Esophagus squamous epithelium (tissue), 5 donors: ENCODE measurements at regions not wholly inside any gene's neighbourhood (a gene's known extent, or its start where the extent isn't known, plus 50 kb on each side); places are given as distances from the start of the nearest gene placed in this dataset.
"Not testable (repeated sequence)": the region's sequence is repeated elsewhere in the genome, so short reads cannot be mapped to it uniquely, and the experiment has no call there.

Experiments used
- DNase-seq: peaks from one replicate; lab custom pipeline; 2025; lab: John Stamatoyannopoulos, UW
- H3K27ac ChIP-seq, 4 donors: fragments of 200-600 bp; sonication (generic); one replicate each; pipeline ENCODE4 v1.5.1; 2016 to 2019; ENCODE audit warnings: mild to moderate bottlenecking in 1 of 4
- H3K27me3 ChIP-seq, 4 donors: fragments of 200-600 bp; sonication (generic); 1 replicate in 3 of 4; 2 replicates in 1 of 4; pipeline versions ENCODE4 v1.5.1 to v1.6.0; 2017 to 2021; ENCODE audit warnings: antibody characterized with exemption in 1 of 4
- H3K36me3 ChIP-seq, 3 donors: fragments of 200-600 bp; sonication (generic); one replicate each; pipeline ENCODE4 v1.5.1; 2016 to 2019
- H3K4me1 ChIP-seq, 3 donors: fragments of 200-600 bp; sonication (generic); one replicate each; pipeline ENCODE4 v1.5.1; 2017 to 2019
- H3K4me3 ChIP-seq, 4 donors: fragments of 200-600 bp; sonication (generic); 1 replicate in 3 of 4; 2 replicates in 1 of 4; pipeline ENCODE4 v1.5.1; 2016 to 2019; ENCODE audit warnings: mild to moderate bottlenecking in 2 of 4, moderate library complexity in 1 of 4
- H3K9me3 ChIP-seq, 3 donors: fragments of 200-600 bp; sonication (generic); one replicate each; pipeline ENCODE4 v1.5.1; 2016 to 2019
- POLR2A ChIP-seq, 4 donors: fragments of 450-650 bp; IDR thresholded peaks; one replicate each; pipeline ENCODE4 v1.6.1; 2017; ENCODE audit warnings: antibody characterized with exemption in 4 of 4, mild to moderate bottlenecking in 4 of 4, moderate library complexity in 3 of 4
- WGBS, 2 donors: methylation state at CpG; one replicate each; pipeline ENCODE4 v1.1.5; 2018; 5-methylcytosine and 5-hydroxymethylcytosine counted together
- intact Hi-C: fragments of 100-400 bp; cut with DNase I; formaldehyde crosslinking; loops from one replicate; pipeline ENCODE4 v1.15.0; 2022
- TF ChIP-seq, protein P1 (sequence below), 6 experiments: fragments of 450-650 bp in 4 of 6; fragments of 200-600 bp in 2 of 6; sonication (generic) in 2 of 6; IDR thresholded peaks; one replicate each; pipeline ENCODE4 v1.5.1; 2016 to 2019; ENCODE audit warnings: antibody characterized with exemption in 6 of 6, mild to moderate bottlenecking in 4 of 6, moderate library complexity in 4 of 6
- donor health status: DM: yes; HTN: yes; CAD: no.

DNA sequence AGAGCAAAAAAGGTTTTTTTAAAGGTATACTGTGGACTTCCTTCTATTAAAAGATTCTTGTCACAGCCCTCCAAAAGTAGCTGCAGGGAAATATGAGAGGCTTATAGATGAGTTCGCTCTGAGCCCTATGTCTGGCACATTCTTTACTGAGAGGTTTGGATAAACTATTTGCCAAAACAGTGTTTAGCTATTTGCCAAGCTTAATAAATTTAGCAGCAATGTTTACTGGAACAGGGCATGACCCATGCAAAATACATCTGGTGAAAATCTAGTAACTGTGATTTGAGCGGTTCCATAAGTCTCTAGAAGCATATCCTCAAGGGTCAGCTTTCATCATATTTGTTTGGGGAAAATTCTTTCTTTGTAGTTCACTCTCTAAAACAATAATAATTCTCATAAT, 1696.7 kb upstream of the PIK3C3 start:
- TF ChIP-seq, protein P1, sequence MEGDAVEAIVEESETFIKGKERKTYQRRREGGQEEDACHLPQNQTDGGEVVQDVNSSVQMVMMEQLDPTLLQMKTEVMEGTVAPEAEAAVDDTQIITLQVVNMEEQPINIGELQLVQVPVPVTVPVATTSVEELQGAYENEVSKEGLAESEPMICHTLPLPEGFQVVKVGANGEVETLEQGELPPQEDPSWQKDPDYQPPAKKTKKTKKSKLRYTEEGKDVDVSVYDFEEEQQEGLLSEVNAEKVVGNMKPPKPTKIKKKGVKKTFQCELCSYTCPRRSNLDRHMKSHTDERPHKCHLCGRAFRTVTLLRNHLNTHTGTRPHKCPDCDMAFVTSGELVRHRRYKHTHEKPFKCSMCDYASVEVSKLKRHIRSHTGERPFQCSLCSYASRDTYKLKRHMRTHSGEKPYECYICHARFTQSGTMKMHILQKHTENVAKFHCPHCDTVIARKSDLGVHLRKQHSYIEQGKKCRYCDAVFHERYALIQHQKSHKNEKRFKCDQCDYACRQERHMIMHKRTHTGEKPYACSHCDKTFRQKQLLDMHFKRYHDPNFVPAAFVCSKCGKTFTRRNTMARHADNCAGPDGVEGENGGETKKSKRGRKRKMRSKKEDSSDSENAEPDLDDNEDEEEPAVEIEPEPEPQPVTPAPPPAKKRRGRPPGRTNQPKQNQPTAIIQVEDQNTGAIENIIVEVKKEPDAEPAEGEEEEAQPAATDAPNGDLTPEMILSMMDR (IDR thresholded peaks at IDR 0.05): no peak
- no peak for TF ChIP-seq POLR2A (IDR thresholded peaks at IDR 0.05)
- 45 to 50% methylated on average over 2 of the region's 2 CpGs for WGBS, 2 donors
- intact Hi-C loops: no loop called here
- Histone ChIP-seq H3K36me3 (no peaks in the 10 kb centered on the region), H3K4me3 (no peak overlapping the region), H3K27me3 (no peaks in the 10 kb centered on the region), H3K9me3 (no peaks in the 10 kb centered on the region), H3K27ac (no peak overlapping the region), H3K4me1 (no peaks in the 10 kb centered on the region)
- no peak for DNase-seq

DNA sequence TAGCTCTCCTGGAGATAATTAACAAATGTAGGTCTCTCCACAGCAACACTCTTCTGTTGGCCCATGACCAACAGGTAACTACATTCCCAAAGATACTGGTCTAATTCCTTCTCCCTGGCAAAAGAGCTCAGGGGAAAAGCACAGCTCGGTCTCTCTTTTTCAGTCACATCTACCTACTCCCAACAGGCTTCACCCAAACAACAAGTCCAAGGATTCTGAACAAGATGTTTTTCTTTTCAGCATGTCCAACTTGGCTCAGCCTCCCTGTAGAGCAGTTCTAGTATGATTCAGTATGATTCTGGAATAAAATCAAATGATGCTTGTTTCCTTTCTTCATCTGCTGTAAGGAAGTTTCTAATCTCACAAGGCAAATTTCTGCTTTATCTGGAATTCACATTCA, 1704.8 kb upstream of the PIK3C3 start:
- Histone ChIP-seq H3K9me3 (no peaks in the 10 kb centered on the region), H3K27ac (no peak overlapping the region), H3K4me1 (no peaks in the 10 kb centered on the region), H3K36me3 (no peaks in the 10 kb centered on the region), H3K4me3 (no peak overlapping the region), H3K27me3 (no peaks in the 10 kb centered on the region)
- TF ChIP-seq, protein P1 (IDR thresholded peaks at IDR 0.05): no peak
- TF ChIP-seq POLR2A (IDR thresholded peaks at IDR 0.05): no peak
- intact Hi-C loops: no loop called here
- no peak for DNase-seq
- WGBS, 2 donors: 53 to 58% methylated on average over 1 of the region's 1 CpG

DNA sequence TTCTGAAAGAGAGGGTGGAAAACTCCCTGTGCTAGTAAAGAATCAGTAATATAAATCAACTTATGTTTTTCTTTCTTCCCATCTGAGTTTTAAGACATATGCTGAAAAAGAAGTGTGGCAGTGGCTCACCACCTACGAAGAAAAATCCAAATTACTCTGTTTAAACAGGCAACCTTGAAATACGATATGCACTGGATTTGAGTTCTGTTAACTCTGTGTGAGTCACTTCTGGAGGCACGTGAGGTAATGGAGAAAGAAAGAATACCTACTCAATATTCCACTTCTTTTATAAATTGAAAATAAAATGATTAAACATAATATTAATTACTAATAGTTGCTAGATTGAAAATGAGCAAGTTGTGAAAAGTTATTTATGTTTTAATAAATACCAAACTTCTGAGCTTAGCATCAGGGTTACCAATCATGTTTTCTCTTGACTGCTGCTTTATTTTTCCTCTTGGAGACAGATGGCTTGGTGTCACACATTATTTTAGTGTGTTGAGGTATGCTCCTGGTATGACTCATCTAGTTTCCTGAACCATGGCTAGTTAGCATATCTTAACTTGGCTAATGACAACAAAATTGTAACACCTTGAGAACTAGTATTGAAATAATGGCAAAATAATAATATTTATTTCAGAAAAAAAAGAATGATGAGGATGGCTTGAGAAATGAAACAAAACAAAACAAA, 1705.5 kb upstream of the PIK3C3 start:
- WGBS, 2 donors: 27 to 48% methylated on average over 3 of the region's 3 CpGs
- intact Hi-C loops: no loop called here
- Histone ChIP-seq H3K27me3 (no peaks in the 10 kb centered on the region), H3K4me1 (no peaks in the 10 kb centered on the region), H3K9me3 (no peaks in the 10 kb centered on the region), H3K4me3 (no peak overlapping the region), H3K27ac (no peak overlapping the region), H3K36me3 (no peaks in the 10 kb centered on the region)
- DNase-seq: no peak
- no peak for TF ChIP-seq POLR2A (IDR thresholded peaks at IDR 0.05)
- TF ChIP-seq, protein P1 (IDR thresholded peaks at IDR 0.05): no peak

DNA sequence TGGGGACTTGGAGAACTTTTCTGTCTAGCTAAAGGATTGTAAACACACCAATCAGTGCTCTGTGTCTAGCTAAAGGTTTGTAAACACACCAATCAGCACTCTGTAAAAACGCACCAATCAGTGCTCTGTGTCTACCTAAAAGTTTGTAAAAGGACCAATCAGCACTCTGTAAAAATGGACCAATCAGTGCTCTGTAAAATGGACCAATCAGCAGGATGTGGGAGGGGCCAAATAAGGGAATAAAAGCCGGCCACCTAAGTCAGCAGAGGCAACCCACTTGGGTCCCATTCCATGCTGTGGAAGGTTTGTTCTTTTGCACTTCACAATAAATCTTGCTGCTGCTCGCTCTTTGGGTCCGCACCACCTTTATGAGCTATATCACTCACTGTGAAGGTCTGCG, 1709.4 kb upstream of the PIK3C3 start:
- H3K27ac ChIP-seq, DNase-seq, H3K4me3 ChIP-seq, H3K27me3 ChIP-seq, intact Hi-C loops, H3K4me1 ChIP-seq, H3K36me3 ChIP-seq, H3K9me3 ChIP-seq: not testable (repeated sequence)
- WGBS, 2 donors: 82 to 86% methylated on average over 4 to 5 of the region's 5 CpGs

DNA sequence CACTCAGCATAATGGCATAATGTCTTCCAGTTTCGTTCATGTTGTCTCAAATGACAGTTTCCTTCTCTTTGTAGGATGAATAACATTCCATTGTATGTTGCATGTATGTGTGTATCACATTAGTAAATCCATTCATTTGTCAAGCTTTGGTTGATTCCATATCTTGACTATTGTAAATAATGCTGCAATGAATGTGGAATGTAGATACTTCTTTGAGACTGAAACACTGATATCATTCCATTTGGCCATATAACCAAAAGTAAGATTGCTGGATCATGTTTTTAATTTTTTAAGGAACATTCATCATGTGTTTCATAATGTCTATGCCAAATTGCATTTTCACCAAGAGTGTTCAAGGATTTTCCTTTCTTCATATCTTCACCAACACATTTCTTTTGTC, 1711.4 kb upstream of the PIK3C3 start:
- DNase-seq: no peak
- 30 to 38% methylated on average over 1 of the region's 1 CpG for WGBS, 2 donors
- Histone ChIP-seq H3K4me1 (no peaks in the 10 kb centered on the region), H3K9me3 (no peaks in the 10 kb centered on the region), H3K4me3 (no peak overlapping the region), H3K27me3 (no peaks in the 10 kb centered on the region), H3K36me3 (no peaks in the 10 kb centered on the region), H3K27ac (no peak overlapping the region)
- intact Hi-C loops: no loop called here
- TF ChIP-seq, protein P1 (IDR thresholded peaks at IDR 0.05): no peak
- no peak for TF ChIP-seq POLR2A (IDR thresholded peaks at IDR 0.05)

DNA sequence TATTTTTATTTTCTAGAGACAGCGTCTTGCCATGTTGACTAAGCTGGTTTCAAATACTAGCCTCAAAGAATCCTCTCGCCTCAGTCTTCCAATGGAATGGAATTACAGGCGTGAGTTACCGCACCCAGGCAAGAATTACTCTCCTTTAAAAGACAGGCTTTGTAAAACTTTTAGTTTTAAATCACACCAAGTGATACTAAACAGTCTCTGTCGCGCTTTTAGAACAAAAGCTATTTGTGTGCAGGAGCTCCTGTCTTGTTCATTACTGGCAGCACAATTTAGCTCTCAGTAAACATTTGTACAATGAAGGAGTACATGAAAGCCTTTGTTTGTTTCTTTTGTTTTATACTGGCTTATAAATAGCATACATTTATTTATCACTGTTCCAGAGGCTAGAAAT, 1719.2 kb upstream of the PIK3C3 start:
- TF ChIP-seq POLR2A (IDR thresholded peaks at IDR 0.05): no peak
- TF ChIP-seq, protein P1 (IDR thresholded peaks at IDR 0.05): no peak
- Histone ChIP-seq H3K4me3 (no peak overlapping the region), H3K36me3 (no peaks in the 10 kb centered on the region), H3K9me3 (no peaks in the 10 kb centered on the region), H3K27me3 (no peaks in the 10 kb centered on the region), H3K27ac (no peak overlapping the region), H3K4me1 (no peaks in the 10 kb centered on the region)
- DNase-seq: no peak
- intact Hi-C loops: no loop called here
- WGBS, 2 donors: 69 to 81% methylated on average over 6 of the region's 6 CpGs
